H9 (cell line): ENCODE measurements at regions not wholly inside any gene's neighbourhood (a gene's known extent, or its start where the extent isn't known, plus 50 kb on each side); places are given as distances from the start of the nearest gene placed in this dataset.

Source experiments
- DNase-seq: peaks from one replicate; pipeline ENCODE4 v3.0.0-alpha.2; 2017
- H2AFZ ChIP-seq: one replicate; pipeline ENCODE4 v1.6.1; 2013; ENCODE audit warnings: mild to moderate bottlenecking, low read length, control low read depth, moderate library complexity
- H2AK5ac ChIP-seq: 2 replicates; pipeline ENCODE4 v1.6.1; 2013; ENCODE audit warnings: low read length, control low read depth, mixed read lengths; ENCODE audit not compliant: insufficient read length
- H2BK120ac ChIP-seq: one replicate; pipeline ENCODE4 v1.6.1; 2013; ENCODE audit warnings: low read depth, mild to moderate bottlenecking, low read length, control low read depth, inconsistent platforms; ENCODE audit not compliant: poor library complexity, severe bottlenecking
- H2BK12ac ChIP-seq: 2 replicates; pipeline ENCODE4 v1.6.1; 2013; ENCODE audit warnings: low read length, control low read depth, mixed read lengths, low read depth; ENCODE audit not compliant: insufficient read length
- H2BK15ac ChIP-seq: 2 replicates; pipeline ENCODE4 v1.6.1; 2013; ENCODE audit warnings: low read depth, low read length, control low read depth
- H2BK20ac ChIP-seq: one replicate; pipeline ENCODE4 v1.6.1; 2013; ENCODE audit warnings: low read depth, mild to moderate bottlenecking, low read length, control low read depth, inconsistent platforms; ENCODE audit not compliant: poor library complexity, severe bottlenecking
- H2BK5ac ChIP-seq: 2 replicates; pipeline ENCODE4 v1.6.1; 2013; ENCODE audit warnings: low read length, control low read depth, mixed read lengths; ENCODE audit not compliant: insufficient read length
- H3K14ac ChIP-seq: 2 replicates; pipeline ENCODE4 v1.6.1; 2013; ENCODE audit warnings: low read length, control low read depth; ENCODE audit not compliant: insufficient read depth
- H3K18ac ChIP-seq: 2 replicates; pipeline ENCODE4 v1.6.1; 2013; ENCODE audit warnings: low read depth, mild to moderate bottlenecking, mixed read lengths, low read length, control low read depth; ENCODE audit not compliant: insufficient read length
- H3K23ac ChIP-seq: 2 replicates; pipeline ENCODE4 v1.6.1; 2013; ENCODE audit warnings: low read length, control low read depth, mixed read lengths, low read depth; ENCODE audit not compliant: insufficient read length
- H3K23me2 ChIP-seq: 2 replicates; pipeline ENCODE4 v1.6.1; 2013; ENCODE audit warnings: low read depth, mild to moderate bottlenecking, mixed read lengths, low read length, control low read depth; ENCODE audit not compliant: insufficient read length, poor library complexity, severe bottlenecking
- H3K27ac ChIP-seq: 2 replicates; pipeline ENCODE4 v1.5.1; 2013; ENCODE audit warnings: low read length, control low read depth, mixed read lengths, low read depth; ENCODE audit not compliant: insufficient read length
- H3K27me3 ChIP-seq: 2 replicates; pipeline ENCODE4 v1.6.1; 2013; ENCODE audit warnings: low read length, control low read depth, inconsistent platforms; ENCODE audit not compliant: insufficient read depth
- H3K4ac ChIP-seq: 2 replicates; pipeline ENCODE4 v1.6.1; 2013; ENCODE audit warnings: low read depth, mild to moderate bottlenecking, control low read depth, inconsistent platforms, low read length, moderate library complexity
- H3K4me1 ChIP-seq: 2 replicates; pipeline ENCODE4 v1.6.1; 2013; ENCODE audit warnings: low read length, control low read depth, inconsistent platforms; ENCODE audit not compliant: insufficient read depth
- H3K4me2 ChIP-seq: 2 replicates; pipeline ENCODE4 v1.6.1; 2013; ENCODE audit warnings: low read length, control low read depth, mixed read lengths; ENCODE audit not compliant: insufficient read length, insufficient read depth
- H3K56ac ChIP-seq: 2 replicates; pipeline ENCODE4 v1.6.1; 2013; ENCODE audit warnings: low read depth, mild to moderate bottlenecking, mixed read lengths, low read length, control low read depth; ENCODE audit not compliant: insufficient read length
- H3K79me1 ChIP-seq: 2 replicates; pipeline ENCODE4 v1.6.1; 2013; ENCODE audit warnings: low read depth, mild to moderate bottlenecking, moderate library complexity, low read length, control low read depth, inconsistent platforms; ENCODE audit not compliant: insufficient read depth, poor library complexity, severe bottlenecking
- H3K79me2 ChIP-seq: 2 replicates; pipeline ENCODE4 v1.6.1; 2013; ENCODE audit warnings: low read length, control low read depth, inconsistent platforms; ENCODE audit not compliant: insufficient read depth
- H3K9ac ChIP-seq: 2 replicates; pipeline ENCODE4 v1.6.1; 2013; ENCODE audit warnings: low read length, control low read depth, mixed read lengths; ENCODE audit not compliant: insufficient read length; ENCODE audit errors: extremely low read depth
- H3K9me3 ChIP-seq: one replicate; pipeline ENCODE4 v1.6.1; 2013; ENCODE audit warnings: low read depth, low read length, inconsistent platforms; ENCODE audit not compliant: control insufficient read depth
- H3T11ph ChIP-seq: one replicate; pipeline ENCODE4 v1.6.1; 2013; ENCODE audit warnings: mild to moderate bottlenecking, low read length, control low read depth, inconsistent platforms
- H4K20me1 ChIP-seq: one replicate; pipeline ENCODE4 v1.6.1; 2013; ENCODE audit not compliant: control insufficient read depth, insufficient read length, insufficient read depth
- H4K5ac ChIP-seq: 2 replicates; pipeline ENCODE4 v1.6.1; 2013; ENCODE audit warnings: low read depth, mild to moderate bottlenecking, mixed read lengths, low read length, control low read depth; ENCODE audit not compliant: insufficient read length
- H4K8ac ChIP-seq: replicated peaks from 2 replicates; pipeline ENCODE4 v1.6.1; 2013; ENCODE audit warnings: low read length, control low read depth, mixed read lengths, low read depth; ENCODE audit not compliant: insufficient read length
- H4K91ac ChIP-seq: 2 replicates; pipeline ENCODE4 v1.6.1; 2013; ENCODE audit warnings: low read depth, mild to moderate bottlenecking, moderate library complexity, mixed read lengths, low read length, control low read depth; ENCODE audit not compliant: insufficient read length
- H3K27ac Mint-ChIP-seq, 3 experiments: 2 replicates in 2 of 3; 3 replicates in 1 of 3; pipeline ENCODE4 v1.8.0; 2020 to 2021; ENCODE audit warnings: mixed read lengths in 3 of 3, mild to moderate bottlenecking in 1 of 3, moderate library complexity in 1 of 3
- H3K27me3 Mint-ChIP-seq: 2 replicates; pipeline ENCODE4 v1.8.0; 2021; ENCODE audit warnings: low read depth, mild to moderate bottlenecking, moderate library complexity, mixed read lengths
- H3K36me3 Mint-ChIP-seq, 3 experiments: 2 replicates in 2 of 3; 3 replicates in 1 of 3; pipeline ENCODE4 v1.8.0; 2020 to 2021; ENCODE audit warnings: low read depth in 3 of 3, mixed read lengths in 3 of 3; ENCODE audit not compliant: insufficient read depth in 1 of 3
- H3K4me1 Mint-ChIP-seq, 2 experiments: 2 replicates each; pipeline ENCODE4 v1.8.0; 2020; ENCODE audit warnings: mixed read lengths in 2 of 2
- H3K4me3 Mint-ChIP-seq, 2 experiments: 2 replicates in 1 of 2; 3 replicates in 1 of 2; pipeline ENCODE4 v1.8.0; 2020 to 2021; ENCODE audit warnings: mild to moderate bottlenecking in 2 of 2, mixed read lengths in 2 of 2, moderate library complexity in 1 of 2
- H3K9me3 Mint-ChIP-seq, 2 experiments: 2 replicates in 1 of 2; 3 replicates in 1 of 2; pipeline ENCODE4 v1.8.0; 2020; ENCODE audit warnings: mild to moderate bottlenecking in 2 of 2, mixed read lengths in 2 of 2, moderate library complexity in 1 of 2
- WGBS: extraction: QIAGEN DNeasy Blood & Tissue Kit; methylation state at CpG from one replicate; pipeline ENCODE4 v1.1.7; 2013; ENCODE audit warnings: missing lambda C conversion rate, low lambda C conversion rate, mixed read lengths; ENCODE audit not compliant: insufficient read length; ENCODE audit errors: extremely low coverage; 5-methylcytosine and 5-hydroxymethylcytosine counted together
- TF ChIP-seq, protein P1 (sequence below): fragments of 200-600 bp; sonication (generic); conservative IDR thresholded peaks from 3 replicates; pipeline ENCODE4 v1.8.0; 2021; ENCODE audit warnings: antibody characterized with exemption, mild to moderate bottlenecking

GRCh38 chr3:13257666-13258065 is 162.5 kb downstream of the NUP210 start:
- WGBS: no CpG with 5 or more reads among the region's 4 CpGs
- H3K27ac Mint-ChIP-seq: no peak overlapping the region

More at GRCh38 chr3:13257666-13258065, 162.5 kb downstream of the NUP210 start:
- Histone ChIP-seq H3K9ac (no peak overlapping the region), H2BK120ac (no peak overlapping the region), H3K9me3 (no peaks in the 10 kb centered on the region), H3K27me3 (no peaks in the 10 kb centered on the region), H4K20me1 (no peaks in the 10 kb centered on the region), H4K91ac (no peak overlapping the region), H3K4me2 (no peak overlapping the region), H3K18ac (no peak overlapping the region), H3K79me2 (no peaks in the 10 kb centered on the region), H3K27ac (no peak overlapping the region), H4K8ac (no peak overlapping the region), H3K23me2 (no peaks in the 10 kb centered on the region), H3K23ac (no peak overlapping the region), H2BK12ac (no peak overlapping the region), H3K56ac (no peak overlapping the region), H2AK5ac (no peak overlapping the region), H3K14ac (no peak overlapping the region), H3K79me1 (no peaks in the 10 kb centered on the region), H2BK5ac (no peak overlapping the region), H3K4ac (no peak overlapping the region), H2BK20ac (no peak overlapping the region), H2BK15ac (no peak overlapping the region), H3K4me1 (peaks cover 4% of the 10 kb centered on the region; the same call in 1 of the 2 replicates), H2AFZ (no peak overlapping the region), H3T11ph (no peak overlapping the region), H4K5ac (no peak overlapping the region)
- TF ChIP-seq, protein P1, sequence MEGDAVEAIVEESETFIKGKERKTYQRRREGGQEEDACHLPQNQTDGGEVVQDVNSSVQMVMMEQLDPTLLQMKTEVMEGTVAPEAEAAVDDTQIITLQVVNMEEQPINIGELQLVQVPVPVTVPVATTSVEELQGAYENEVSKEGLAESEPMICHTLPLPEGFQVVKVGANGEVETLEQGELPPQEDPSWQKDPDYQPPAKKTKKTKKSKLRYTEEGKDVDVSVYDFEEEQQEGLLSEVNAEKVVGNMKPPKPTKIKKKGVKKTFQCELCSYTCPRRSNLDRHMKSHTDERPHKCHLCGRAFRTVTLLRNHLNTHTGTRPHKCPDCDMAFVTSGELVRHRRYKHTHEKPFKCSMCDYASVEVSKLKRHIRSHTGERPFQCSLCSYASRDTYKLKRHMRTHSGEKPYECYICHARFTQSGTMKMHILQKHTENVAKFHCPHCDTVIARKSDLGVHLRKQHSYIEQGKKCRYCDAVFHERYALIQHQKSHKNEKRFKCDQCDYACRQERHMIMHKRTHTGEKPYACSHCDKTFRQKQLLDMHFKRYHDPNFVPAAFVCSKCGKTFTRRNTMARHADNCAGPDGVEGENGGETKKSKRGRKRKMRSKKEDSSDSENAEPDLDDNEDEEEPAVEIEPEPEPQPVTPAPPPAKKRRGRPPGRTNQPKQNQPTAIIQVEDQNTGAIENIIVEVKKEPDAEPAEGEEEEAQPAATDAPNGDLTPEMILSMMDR: no peak
- no peaks in the 10 kb centered on the region for H3K27me3 Mint-ChIP-seq
- H3K4me3 Mint-ChIP-seq: no peak overlapping the region
- no peaks in the 10 kb centered on the region for H3K9me3 Mint-ChIP-seq
- H3K36me3 Mint-ChIP-seq: no peaks in the 10 kb centered on the region; a peak in 1 of 7 replicates
- peaks cover 13 to 20% of the 10 kb centered on the region in 2 experiments; a peak in 3 of 4 replicates for H3K4me1 Mint-ChIP-seq
- no peak for DNase-seq
